ENCODE measurements at regions not wholly inside any gene's neighbourhood (a gene's known extent, or its start where the extent isn't known, plus 50 kb on each side); places are given as distances from the start of the nearest gene placed in this dataset.

DNA sequence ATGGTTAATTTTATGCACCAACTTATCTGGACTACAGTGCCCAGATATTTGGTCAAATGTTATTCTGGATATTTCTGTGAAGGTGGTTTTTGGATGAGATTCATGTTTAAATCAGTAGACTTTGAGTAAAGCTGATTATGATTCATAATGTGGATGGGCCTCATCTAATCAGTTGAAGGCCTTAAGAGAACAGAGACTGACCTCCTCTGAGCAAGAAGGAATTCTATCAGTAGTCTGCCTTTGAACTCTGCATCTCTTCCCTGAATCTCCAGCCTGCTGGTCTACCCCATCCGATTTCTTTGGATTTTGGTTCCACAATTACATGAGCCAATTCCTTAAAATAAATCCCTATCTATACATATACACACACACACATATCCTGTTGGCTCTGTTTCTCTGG, 82.8 kb upstream of the MAP4K3 start:
- no peak overlapping the region for H3K4me3 ChIP-seq (ENCODE audit: insufficient read depth, low read depth, low read length)
- DNase-seq = no peak
- H3K36me3 ChIP-seq (replicated peaks; ENCODE audit: control insufficient read depth, insufficient read depth, low read length) = no peaks in the 10 kb centered on the region; the same call in none of the 2 replicates
- H3K27me3 ChIP-seq (ENCODE audit: control insufficient read depth, insufficient read depth, low read length) = no peaks in the 10 kb centered on the region

DNA sequence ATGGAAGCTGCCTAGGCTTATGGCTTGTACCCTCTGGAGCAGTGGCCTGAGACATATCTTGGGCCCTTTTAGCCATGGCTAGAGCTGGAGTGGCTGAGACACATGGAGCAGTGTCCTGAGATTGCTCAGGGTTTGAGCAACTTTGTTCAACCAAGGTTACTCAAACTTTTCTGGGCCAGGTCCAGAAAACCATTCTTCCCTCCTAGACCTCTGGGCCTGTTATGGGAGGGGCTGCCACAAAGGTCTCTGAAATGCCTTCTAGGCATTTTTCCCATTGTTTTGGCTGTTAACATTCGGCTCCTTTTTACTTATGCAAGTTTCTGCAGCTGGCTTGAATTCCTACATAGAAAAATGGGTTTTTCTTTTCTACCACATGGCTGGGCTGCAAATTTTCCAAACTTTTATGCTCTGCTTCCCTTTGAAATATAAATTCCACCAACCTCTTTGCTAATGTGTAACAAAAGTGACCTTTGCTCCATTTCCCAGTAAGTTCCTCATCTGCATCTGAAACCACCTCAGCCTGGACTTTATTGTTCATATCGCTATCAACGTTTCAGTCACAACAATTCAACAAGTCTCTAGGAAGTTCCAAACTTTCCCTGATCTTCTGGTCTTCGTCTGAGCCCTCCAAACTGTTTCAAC, 84.9 kb upstream of the MAP4K3 start:
- Histone ChIP-seq H3K36me3 (replicated peaks; ENCODE audit: control insufficient read depth, insufficient read depth, low read length) (no peaks in the 10 kb centered on the region; the same call in none of the 2 replicates), H3K4me3 (ENCODE audit: insufficient read depth, low read depth, low read length) (no peak overlapping the region), H3K27me3 (ENCODE audit: control insufficient read depth, insufficient read depth, low read length) (no peaks in the 10 kb centered on the region)
- DNase-seq = no peak

DNA sequence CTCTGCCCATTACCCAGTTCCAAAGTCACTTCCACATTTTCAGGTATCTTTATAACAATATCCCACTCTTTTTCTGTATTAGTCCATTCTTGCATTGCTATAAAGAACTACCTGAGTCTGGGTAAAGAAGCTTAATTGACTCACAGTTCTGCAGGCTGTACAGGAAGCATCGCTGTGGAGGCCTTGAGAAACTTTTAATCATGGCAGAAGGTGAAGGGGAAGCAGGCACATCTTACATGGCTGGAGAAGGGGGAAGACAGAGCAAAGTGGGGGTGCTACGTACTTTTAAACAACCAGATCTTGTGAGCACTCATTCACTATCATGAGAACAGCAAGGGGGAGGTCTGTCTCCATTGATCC, 85.4 kb upstream of the MAP4K3 start:
- Histone ChIP-seq H3K27me3 (ENCODE audit: control insufficient read depth, insufficient read depth, low read length) (no peaks in the 10 kb centered on the region), H3K4me3 (ENCODE audit: insufficient read depth, low read depth, low read length) (no peak overlapping the region), H3K36me3 (replicated peaks; ENCODE audit: control insufficient read depth, insufficient read depth, low read length) (no peaks in the 10 kb centered on the region; the same call in none of the 2 replicates)
- no peak for DNase-seq

- no peaks in the 10 kb centered on the region; the same call in none of the 2 replicates for H3K36me3 ChIP-seq (replicated peaks; ENCODE audit: control insufficient read depth, insufficient read depth, low read length)
- no peaks in the 10 kb centered on the region for H3K27me3 ChIP-seq (ENCODE audit: control insufficient read depth, insufficient read depth, low read length)
- no peak overlapping the region for H3K4me3 ChIP-seq (ENCODE audit: insufficient read depth, low read depth, low read length)
- DNase-seq = no peak
Measured at GRCh38 chr2:39523308-39524044, 86.4 kb upstream of the MAP4K3 start.

DNA sequence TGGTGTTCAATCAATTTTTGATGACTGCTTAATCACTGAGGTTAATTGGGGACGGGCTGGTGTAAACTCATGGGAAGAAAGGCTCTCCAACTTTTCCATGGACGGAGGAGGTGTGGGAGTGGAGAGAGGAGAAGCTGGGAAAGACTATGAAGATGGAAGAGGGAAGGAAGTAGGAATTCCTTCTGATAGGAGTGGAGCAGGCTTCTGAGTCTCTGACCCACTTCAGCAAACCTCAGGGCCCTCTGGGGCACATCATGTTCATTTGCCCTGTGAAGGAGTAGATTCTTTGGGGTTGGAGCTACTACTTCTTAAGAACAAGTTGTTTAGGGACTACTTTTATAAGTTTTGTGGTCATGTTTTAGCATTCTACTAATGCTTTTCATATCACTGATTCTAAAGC, 87.0 kb upstream of the MAP4K3 start:
- H3K27me3 ChIP-seq (ENCODE audit: control insufficient read depth, insufficient read depth, low read length) = no peaks in the 10 kb centered on the region
- DNase-seq = no peak
- no peaks in the 10 kb centered on the region; the same call in none of the 2 replicates for H3K36me3 ChIP-seq (replicated peaks; ENCODE audit: control insufficient read depth, insufficient read depth, low read length)
- H3K4me3 ChIP-seq (ENCODE audit: insufficient read depth, low read depth, low read length) = no peak overlapping the region

GRCh38 chr2:39524756-39525635, 87.9 kb upstream of the MAP4K3 start:
- Histone ChIP-seq H3K36me3 (replicated peaks; ENCODE audit: control insufficient read depth, insufficient read depth, low read length) (no peaks in the 10 kb centered on the region; the same call in none of the 2 replicates), H3K4me3 (ENCODE audit: insufficient read depth, low read depth, low read length) (no peak overlapping the region), H3K27me3 (ENCODE audit: control insufficient read depth, insufficient read depth, low read length) (no peaks in the 10 kb centered on the region)
- no peak for DNase-seq

DNA sequence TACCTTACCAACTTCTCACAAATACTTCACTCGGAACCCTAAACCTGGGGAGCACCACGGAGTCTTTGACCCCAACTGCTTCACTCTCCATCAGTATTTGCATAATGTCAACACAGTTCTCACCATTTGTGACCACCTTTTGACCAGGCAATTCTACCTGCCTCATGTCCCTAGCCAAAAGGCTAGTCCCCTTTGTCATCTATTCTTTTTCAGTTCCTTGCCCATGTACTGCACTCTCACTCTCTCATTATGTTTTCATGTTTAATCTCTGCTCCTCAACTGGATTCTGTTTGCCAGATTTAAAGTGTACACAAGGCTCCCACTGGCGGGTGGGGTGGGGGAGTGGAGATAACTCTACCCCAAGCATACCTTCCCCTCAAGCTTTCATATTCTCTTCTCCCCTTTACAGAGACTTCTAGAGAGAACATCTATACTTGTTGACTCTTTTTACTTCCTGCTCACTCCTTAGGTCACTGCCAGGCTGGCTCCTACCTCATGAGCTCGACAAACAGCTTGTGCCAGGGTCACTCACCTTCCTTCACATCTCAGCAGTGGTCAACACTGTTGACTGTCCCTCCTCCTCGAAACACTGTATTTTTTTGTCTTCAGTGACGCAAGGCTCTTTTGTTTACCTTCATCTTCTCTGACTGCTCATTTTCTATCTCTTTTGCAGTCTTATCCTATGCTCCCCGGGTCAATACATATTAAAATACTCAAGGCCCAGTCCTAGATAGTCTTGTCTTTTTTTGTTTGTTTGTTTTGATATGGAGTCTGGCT, 88.7 kb upstream of the MAP4K3 start:
- Histone ChIP-seq H3K4me3 (ENCODE audit: insufficient read depth, low read depth, low read length) (no peak overlapping the region), H3K27me3 (ENCODE audit: control insufficient read depth, insufficient read depth, low read length) (no peaks in the 10 kb centered on the region), H3K36me3 (replicated peaks; ENCODE audit: control insufficient read depth, insufficient read depth, low read length) (no peaks in the 10 kb centered on the region; the same call in none of the 2 replicates)
- no peak for DNase-seq

DNA sequence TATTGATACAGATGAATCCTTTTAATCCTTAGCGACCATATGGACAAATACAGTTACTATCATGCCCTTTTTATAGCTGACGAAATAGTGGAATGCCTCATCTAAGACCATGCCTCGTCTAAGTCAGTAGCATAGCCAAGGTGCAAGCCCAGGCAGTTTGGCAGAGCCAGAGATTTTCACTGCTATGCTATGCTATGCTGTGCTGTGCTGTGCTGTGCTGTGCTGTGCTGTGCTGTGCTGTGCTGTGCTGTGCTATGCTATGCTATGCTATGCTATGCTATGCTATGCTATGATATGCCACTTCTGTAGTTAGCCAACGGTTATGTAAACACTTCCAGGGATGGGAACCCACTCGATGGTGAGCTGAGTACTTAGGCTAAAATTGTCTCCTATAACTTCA, 91.6 kb upstream of the MAP4K3 start:
- Histone ChIP-seq H3K4me3 (ENCODE audit: insufficient read depth, low read depth, low read length) (no peak overlapping the region), H3K36me3 (replicated peaks; ENCODE audit: control insufficient read depth, insufficient read depth, low read length) (no peaks in the 10 kb centered on the region), H3K27me3 (ENCODE audit: control insufficient read depth, insufficient read depth, low read length) (no peaks in the 10 kb centered on the region)
- DNase-seq = no peak

GRCh38 chr2:39529836-39530235, 92.8 kb upstream of the MAP4K3 start:
- Histone ChIP-seq H3K36me3 (replicated peaks; ENCODE audit: control insufficient read depth, insufficient read depth, low read length) (no peaks in the 10 kb centered on the region), H3K4me3 (ENCODE audit: insufficient read depth, low read depth, low read length) (no peak overlapping the region), H3K27me3 (ENCODE audit: control insufficient read depth, insufficient read depth, low read length) (no peaks in the 10 kb centered on the region)
- DNase-seq = no peak

DNA sequence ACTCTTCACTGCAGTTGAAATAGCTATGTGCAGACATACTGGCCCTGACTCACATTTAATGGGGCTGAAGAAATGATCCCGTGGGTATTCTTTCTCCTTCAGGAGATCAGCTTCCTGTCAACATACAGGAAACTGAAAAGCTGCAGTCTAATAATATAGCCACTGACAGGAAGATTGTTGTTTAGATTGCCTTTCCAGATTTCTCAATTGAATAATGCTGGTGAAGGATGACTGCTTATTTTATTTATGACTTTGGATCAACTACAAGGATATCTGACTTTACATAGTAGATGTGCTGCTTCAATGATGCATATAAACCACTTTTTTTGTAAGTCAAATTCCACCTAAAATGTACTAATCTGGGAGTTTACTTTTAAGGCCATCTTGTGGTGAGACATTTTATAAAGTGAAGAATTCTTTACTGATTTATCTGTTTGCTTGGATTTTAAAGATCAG, 93.4 kb upstream of the MAP4K3 start:
- H3K27me3 ChIP-seq (ENCODE audit: control insufficient read depth, insufficient read depth, low read length) = no peaks in the 10 kb centered on the region
- H3K4me3 ChIP-seq (ENCODE audit: insufficient read depth, low read depth, low read length) = no peak overlapping the region
- no peak for DNase-seq
- no peaks in the 10 kb centered on the region for H3K36me3 ChIP-seq (replicated peaks; ENCODE audit: control insufficient read depth, insufficient read depth, low read length)

- no peak overlapping the region for H3K4me3 ChIP-seq (ENCODE audit: insufficient read depth, low read depth, low read length)
- H3K27me3 ChIP-seq (ENCODE audit: control insufficient read depth, insufficient read depth, low read length) = no peaks in the 10 kb centered on the region
- no peak for DNase-seq
- no peaks in the 10 kb centered on the region for H3K36me3 ChIP-seq (replicated peaks; ENCODE audit: control insufficient read depth, insufficient read depth, low read length)
Measured at GRCh38 chr2:39531220-39531777, 94.2 kb upstream of the MAP4K3 start.

- Histone ChIP-seq H3K27me3 (ENCODE audit: control insufficient read depth, insufficient read depth, low read length) (no peaks in the 10 kb centered on the region), H3K4me3 (ENCODE audit: insufficient read depth, low read depth, low read length) (no peak overlapping the region), H3K36me3 (replicated peaks; ENCODE audit: control insufficient read depth, insufficient read depth, low read length) (no peaks in the 10 kb centered on the region)
- DNase-seq = no peak
Measured at GRCh38 chr2:39532933-39533332, 95.8 kb upstream of the MAP4K3 start.

- Histone ChIP-seq H3K27me3 (ENCODE audit: control insufficient read depth, insufficient read depth, low read length) (no peaks in the 10 kb centered on the region), H3K4me3 (ENCODE audit: insufficient read depth, low read depth, low read length) (no peak overlapping the region), H3K36me3 (replicated peaks; ENCODE audit: control insufficient read depth, insufficient read depth, low read length) (no peaks in the 10 kb centered on the region)
- DNase-seq = no peak
Measured at GRCh38 chr2:39534095-39534711, 97.1 kb upstream of the MAP4K3 start.
